Putamen (tissue), 1 donor: ENCODE measurements at regions not wholly inside any gene's neighbourhood (a gene's known extent, or its start where the extent isn't known, plus 50 kb on each side); places are given as distances from the start of the nearest gene placed in this dataset.

ENCODE experiments used
- DNase-seq: peaks from one replicate; pipeline ENCODE4 v3.0.0-alpha.2; 2016; ENCODE audit warnings: low spot score

GRCh38 chr2:65737452-65738011 lies 305.1 kb upstream of the SPRED2 start:
- DNase-seq = no peak

- no peak for DNase-seq
Observed at GRCh38 chr2:65731476-65731875, 299.1 kb upstream of the SPRED2 start.

- no peak for DNase-seq
Observed at GRCh38 chr2:65730186-65730585, 297.8 kb upstream of the SPRED2 start.

GRCh38 chr2:65729246-65729645 lies 296.8 kb upstream of the SPRED2 start:
- DNase-seq = no peak

GRCh38 chr2:65728477-65729180 lies 296.2 kb upstream of the SPRED2 start:
- no peak for DNase-seq

GRCh38 chr2:65727816-65728215 lies 295.4 kb upstream of the SPRED2 start:
- no peak for DNase-seq

GRCh38 chr2:65727381-65727780 lies 295.0 kb upstream of the SPRED2 start:
- no peak for DNase-seq

GRCh38 chr2:65724752-65725151 lies 292.4 kb upstream of the SPRED2 start:
- DNase-seq = no peak

GRCh38 chr2:65724336-65724735 lies 291.9 kb upstream of the SPRED2 start:
- no peak for DNase-seq

- DNase-seq = no peak
Observed at GRCh38 chr2:65722028-65722778, 289.8 kb upstream of the SPRED2 start.

- DNase-seq = no peak
Observed at GRCh38 chr2:65716698-65717097, 284.3 kb upstream of the SPRED2 start.

GRCh38 chr2:65715323-65715722 lies 282.9 kb upstream of the SPRED2 start:
- no peak for DNase-seq

GRCh38 chr2:65714866-65715265 lies 282.5 kb upstream of the SPRED2 start:
- DNase-seq = no peak

- DNase-seq = no peak
Observed at GRCh38 chr2:65711863-65712262, 279.5 kb upstream of the SPRED2 start.

- DNase-seq = no peak
Observed at GRCh38 chr2:65710779-65711295, 278.4 kb upstream of the SPRED2 start.

- no peak for DNase-seq
Observed at GRCh38 chr2:65710356-65710755, 278.0 kb upstream of the SPRED2 start.

- DNase-seq = no peak
Observed at GRCh38 chr2:65708086-65708485, 275.7 kb upstream of the SPRED2 start.

- no peak for DNase-seq
Observed at GRCh38 chr2:65706411-65706810, 274.0 kb upstream of the SPRED2 start.

- no peak for DNase-seq
Observed at GRCh38 chr2:65701191-65701590, 268.8 kb upstream of the SPRED2 start.

- DNase-seq = no peak
Observed at GRCh38 chr2:65700720-65701119, 268.3 kb upstream of the SPRED2 start.

- no peak for DNase-seq
Observed at GRCh38 chr2:65700004-65700651, 267.7 kb upstream of the SPRED2 start.

- DNase-seq = no peak
Observed at GRCh38 chr2:65691816-65692215, 259.4 kb upstream of the SPRED2 start.
